ENCODE measurements at regions not wholly inside any gene's neighbourhood (a gene's known extent, or its start where the extent isn't known, plus 50 kb on each side); places are given as distances from the start of the nearest gene placed in this dataset.

DNA sequence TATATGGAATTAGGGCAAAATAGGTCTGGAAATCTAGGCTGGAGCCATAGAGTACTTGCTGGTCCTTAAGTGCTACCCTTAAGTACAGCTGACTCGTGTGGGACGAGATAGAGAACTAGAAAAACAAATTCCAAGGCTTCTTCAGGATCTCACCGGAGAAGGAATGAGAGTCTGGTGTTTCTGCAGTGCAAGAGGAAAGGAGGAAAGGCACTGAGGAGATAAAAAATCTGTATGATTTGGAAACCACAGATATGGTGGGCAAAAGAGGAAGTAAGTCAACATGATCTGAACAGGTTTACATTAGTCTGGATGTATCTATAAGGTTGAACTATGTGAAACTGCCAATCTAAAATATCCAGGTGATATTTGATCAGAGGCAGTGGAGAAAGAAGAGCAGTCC lies 134.4 kb upstream of the SOX5 start:
- DNase-seq (ENCODE audit: low read depth in 2 of 2), result no peak

GRCh38 chr12:24081606-24082005 lies 132.1 kb upstream of the SOX5 start:
- no peak for DNase-seq (ENCODE audit: low read depth in 2 of 2)

GRCh38 chr12:24081092-24081529 lies 131.6 kb upstream of the SOX5 start:
- no peak for DNase-seq (ENCODE audit: low read depth in 2 of 2)

DNA sequence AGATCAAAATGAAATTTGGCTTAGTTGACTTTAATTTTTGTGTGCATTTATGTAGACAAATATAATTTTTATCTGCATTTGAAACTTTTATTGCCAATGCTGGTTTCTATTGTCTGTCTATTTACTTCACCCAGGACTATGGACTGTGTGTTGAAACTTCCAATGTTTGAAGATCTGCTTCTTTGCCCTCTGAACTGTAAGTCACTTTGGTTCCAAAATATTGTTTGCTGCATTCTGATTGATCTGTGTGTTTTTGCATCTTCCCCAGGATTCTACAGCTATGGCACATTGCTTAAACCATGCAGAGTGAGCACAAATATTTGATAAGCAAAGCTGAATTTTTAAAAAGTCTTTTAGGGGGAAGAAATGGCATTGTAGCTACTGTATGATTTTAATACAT lies 131.0 kb upstream of the SOX5 start:
- no peak for DNase-seq (ENCODE audit: low read depth in 2 of 2)

GRCh38 chr12:24079083-24079482 lies 129.6 kb upstream of the SOX5 start:
- no peak for DNase-seq (ENCODE audit: low read depth in 2 of 2)

GRCh38 chr12:24078318-24078765 lies 128.9 kb upstream of the SOX5 start:
- no peak for DNase-seq (ENCODE audit: low read depth in 2 of 2)

GRCh38 chr12:24077161-24077560 lies 127.7 kb upstream of the SOX5 start:
- no peak for DNase-seq (ENCODE audit: low read depth in 2 of 2)

DNA sequence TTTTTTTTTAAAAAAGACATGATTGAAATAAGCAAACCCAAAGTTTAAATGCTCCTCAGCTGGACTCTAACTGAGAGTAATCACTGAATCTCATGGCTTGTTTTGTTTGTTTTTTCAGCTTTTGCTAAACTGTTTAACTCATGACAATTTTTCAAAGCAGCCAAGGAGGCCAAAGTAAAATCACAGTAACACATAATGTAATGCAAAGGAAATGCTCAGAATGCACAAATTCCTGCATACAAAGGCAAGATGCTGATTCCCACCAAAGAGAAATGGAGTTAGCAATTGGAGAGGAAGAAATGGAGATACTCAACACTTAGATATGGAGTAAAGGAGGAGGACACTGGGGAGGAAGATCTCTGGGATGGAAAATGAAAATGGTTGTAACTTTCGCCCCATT lies 126.2 kb upstream of the SOX5 start:
- DNase-seq (ENCODE audit: low read depth in 2 of 2), result no peak

- no peak for DNase-seq (ENCODE audit: low read depth in 2 of 2)
Measured at GRCh38 chr12:24073170-24073810, 123.8 kb upstream of the SOX5 start.

DNA sequence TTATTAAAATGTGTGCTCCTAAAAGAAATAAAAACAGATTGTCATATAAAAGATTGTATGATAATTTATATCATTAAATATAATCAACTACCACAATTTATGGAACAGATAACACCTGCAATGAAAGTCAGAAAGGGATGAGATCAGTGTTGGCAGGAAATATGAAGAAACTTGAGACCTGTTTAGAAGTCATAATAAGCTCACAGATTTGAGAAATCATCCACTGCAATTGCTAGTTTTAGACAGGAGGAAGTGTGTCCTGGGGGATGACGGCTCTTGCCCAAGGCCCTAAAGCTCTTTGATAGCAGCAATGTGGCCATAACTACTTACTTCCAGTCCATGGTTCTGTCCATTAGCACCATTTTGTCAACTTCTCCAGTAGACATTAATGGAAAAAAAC lies 122.8 kb upstream of the SOX5 start:
- no peak for DNase-seq (ENCODE audit: low read depth in 2 of 2)

DNA sequence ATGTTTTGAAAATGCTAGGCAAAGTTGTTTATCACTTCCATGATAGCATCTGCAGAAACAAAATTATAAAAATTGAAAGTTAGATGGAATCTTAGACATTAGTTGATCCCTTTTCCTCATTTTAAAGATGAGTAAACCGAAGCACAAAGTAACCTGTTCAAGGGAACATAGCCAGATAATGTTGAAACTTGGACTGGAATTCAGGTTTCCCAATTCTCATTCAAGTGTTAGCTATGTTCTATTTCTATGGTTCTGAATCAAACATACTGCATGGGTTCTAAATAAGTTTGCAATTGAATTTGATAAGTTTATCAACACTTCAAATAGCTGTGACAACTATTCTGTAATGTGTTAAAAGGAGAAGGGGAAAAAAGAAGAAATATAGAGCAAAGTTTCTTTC lies 122.4 kb upstream of the SOX5 start:
- no peak for DNase-seq (ENCODE audit: low read depth in 2 of 2)

DNA sequence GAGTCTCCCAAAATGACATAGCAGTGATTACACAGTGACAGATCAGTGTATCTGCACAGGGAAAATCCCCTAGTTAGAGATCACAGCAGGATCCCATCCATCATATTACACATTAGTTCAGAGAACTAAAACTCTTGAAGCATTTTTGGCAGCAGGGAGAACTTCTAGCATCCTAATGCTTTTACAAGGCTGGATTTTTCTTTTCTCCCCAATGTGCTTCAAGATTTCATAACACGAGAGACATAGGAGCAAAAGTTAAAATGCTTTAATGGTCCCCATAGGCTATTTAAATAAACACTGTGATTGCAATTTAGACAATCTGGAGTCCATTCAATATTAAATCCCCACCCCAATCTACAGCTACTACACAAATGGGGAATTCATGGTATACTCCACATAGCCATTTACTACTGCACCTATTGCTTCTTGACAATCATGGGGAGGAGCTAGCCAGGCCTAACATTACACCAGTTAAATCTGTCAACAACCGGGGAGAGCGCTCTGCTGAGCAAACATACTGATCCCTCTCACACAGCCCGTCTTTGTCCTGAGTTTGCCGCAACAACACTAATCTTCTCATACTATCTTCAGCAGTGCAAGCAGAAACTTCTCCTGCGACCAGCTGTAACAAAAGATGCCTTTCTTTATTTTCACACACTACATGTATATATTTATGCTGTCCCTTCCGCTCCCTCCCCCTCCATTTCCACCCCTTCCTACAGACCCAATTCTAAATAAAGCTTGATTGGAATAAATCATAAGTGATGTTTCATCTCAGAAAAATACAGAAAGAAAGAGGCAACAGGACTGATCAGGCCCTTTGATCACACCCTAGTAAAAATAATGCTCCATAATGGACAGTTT lies 120.3 kb upstream of the SOX5 start:
- no peak for DNase-seq (ENCODE audit: low read depth in 2 of 2)

DNA sequence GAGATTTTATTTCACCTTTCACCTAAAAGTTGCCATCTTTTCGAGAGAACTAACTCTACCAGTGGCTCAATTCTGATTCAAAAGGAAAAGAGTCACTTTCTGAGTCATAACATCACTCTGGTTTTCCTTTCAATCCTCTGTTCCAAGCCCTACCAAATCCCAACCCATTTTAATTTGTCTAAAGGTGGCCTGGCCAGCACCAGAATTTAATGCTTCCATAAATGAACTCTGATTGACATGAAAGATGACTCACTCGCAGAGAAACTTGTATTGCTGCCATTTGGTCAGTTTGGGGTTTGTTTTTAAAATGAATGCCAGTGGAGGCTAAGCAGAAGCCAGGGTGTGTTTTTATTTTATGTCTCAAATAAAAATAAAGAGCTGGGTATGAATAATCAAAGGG lies 117.4 kb upstream of the SOX5 start:
- DNase-seq (ENCODE audit: low read depth in 2 of 2), result no peak

DNA sequence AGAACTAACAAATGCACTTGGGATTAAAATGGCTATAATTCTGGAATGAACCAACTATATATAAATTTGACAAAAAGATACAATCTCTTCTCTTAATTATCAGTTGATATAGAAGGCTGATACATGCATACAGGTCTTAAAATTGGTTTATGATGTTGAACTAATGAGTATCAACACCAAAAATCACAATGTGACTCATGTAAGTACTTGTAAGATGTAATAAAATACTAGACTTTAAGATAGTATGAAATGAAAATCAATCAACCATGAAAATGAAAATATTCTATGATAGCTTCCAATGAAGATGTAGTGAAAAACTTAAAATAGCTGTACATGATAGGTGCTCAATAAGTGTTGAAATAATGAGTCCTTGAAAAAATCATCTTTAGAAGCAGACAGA lies 116.6 kb upstream of the SOX5 start:
- no peak for DNase-seq (ENCODE audit: low read depth in 2 of 2)

DNA sequence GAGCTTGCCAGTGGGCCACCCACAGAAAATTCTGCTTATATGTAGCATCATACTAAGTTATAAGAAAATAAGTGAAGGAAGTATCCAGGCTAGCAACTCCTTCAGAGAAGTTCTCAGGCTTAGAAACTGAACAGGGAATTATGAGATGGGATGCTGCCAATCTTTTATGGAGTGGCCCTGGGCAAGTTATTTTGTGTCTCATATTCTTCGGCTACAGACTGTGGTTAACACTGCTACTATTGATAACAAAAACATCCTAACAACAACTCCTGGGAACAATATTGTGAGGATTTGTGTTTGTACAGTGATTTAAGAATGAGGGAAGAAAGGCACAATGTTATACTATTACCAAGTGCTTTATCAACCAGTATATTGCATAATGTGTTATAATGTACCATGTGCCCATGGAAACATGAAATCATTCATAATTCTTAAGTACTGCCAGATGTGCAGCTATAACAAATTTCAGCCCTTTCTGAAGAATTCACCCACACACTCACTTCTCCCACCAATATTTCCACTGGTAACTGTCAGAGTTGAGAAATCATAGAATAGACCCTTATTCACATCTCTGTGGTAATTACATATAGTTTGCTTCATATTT lies 113.3 kb upstream of the SOX5 start:
- no peak for DNase-seq (ENCODE audit: low read depth in 2 of 2)

DNA sequence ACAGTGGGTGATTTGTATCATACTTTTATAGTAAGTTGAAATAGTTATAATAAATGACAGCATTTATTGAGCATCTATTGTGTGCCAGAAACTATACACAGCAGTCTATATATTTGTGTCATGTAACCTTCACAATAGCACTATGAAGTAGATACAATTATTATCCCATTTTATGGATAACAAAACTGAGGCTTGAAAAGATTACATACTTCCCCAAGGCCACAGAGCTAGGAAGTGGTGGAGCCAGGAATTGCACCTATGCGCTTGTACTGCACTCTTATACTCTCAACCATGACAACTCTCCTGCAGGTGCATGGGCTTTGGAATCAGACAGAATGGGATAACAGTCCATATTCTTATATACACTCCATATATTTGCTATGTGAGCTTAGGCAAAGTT lies 110.6 kb upstream of the SOX5 start:
- DNase-seq (ENCODE audit: low read depth in 2 of 2), result no peak

- no peak for DNase-seq (ENCODE audit: low read depth in 2 of 2)
Measured at GRCh38 chr12:24057920-24058476, 108.5 kb upstream of the SOX5 start.

- no peak for DNase-seq (ENCODE audit: low read depth in 2 of 2)
Measured at GRCh38 chr12:24055747-24056146, 106.3 kb upstream of the SOX5 start.

GRCh38 chr12:24054416-24054815 lies 104.9 kb upstream of the SOX5 start:
- no peak for DNase-seq (ENCODE audit: low read depth in 2 of 2)

- no peak for DNase-seq (ENCODE audit: low read depth in 2 of 2)
Measured at GRCh38 chr12:24049728-24050127, 100.3 kb upstream of the SOX5 start.

GRCh38 chr12:24049101-24049500 lies 99.6 kb upstream of the SOX5 start:
- no peak for DNase-seq (ENCODE audit: low read depth in 2 of 2)

DNA sequence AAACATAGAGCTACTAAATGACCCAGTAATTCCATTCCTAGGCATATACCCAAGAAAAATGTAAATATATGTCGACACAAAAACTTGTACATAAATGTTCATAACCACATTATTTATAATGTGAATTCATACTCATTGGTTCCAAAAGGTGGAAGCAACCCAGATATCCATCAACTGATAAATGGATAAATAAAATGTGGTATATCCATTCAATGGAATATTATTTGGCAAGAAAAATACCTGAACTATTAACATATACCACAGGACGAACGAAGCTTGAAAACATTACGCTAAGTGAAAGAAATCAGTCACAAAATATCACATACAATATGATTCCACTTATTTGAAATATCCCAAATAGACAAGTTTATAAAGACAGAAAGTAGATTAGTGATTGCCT lies 99.0 kb upstream of the SOX5 start:
- DNase-seq (ENCODE audit: low read depth in 2 of 2), result no peak

GRCh38 chr12:24047326-24047725 lies 97.9 kb upstream of the SOX5 start:
- no peak for DNase-seq (ENCODE audit: low read depth in 2 of 2)

Data from stimulated activated CD8-positive, alpha-beta memory T cell treated with anti-CD3 and anti-CD28 coated beads, Interleukin-7, amount 100 ng/mL, for 4 hours (primary cell).